ENCODE measurements at regions not wholly inside any gene's neighbourhood (a gene's known extent, or its start where the extent isn't known, plus 50 kb on each side); places are given as distances from the start of the nearest gene placed in this dataset.

- TF ChIP-seq POLR2AphosphoS5 (IDR thresholded peaks at IDR 0.05; ENCODE audit: low read depth, low read length) (no peak), POLR2A (IDR thresholded peaks at IDR 0.05; ENCODE audit: low read depth, low read length) (no peak)
Observed at GRCh38 chr19:5214902-5215301, 125.7 kb downstream of the PTPRS start.

Measured in GM12892 (cell line).